ENCODE measurements at regions not wholly inside any gene's neighbourhood (a gene's known extent, or its start where the extent isn't known, plus 50 kb on each side); places are given as distances from the start of the nearest gene placed in this dataset.

DNA sequence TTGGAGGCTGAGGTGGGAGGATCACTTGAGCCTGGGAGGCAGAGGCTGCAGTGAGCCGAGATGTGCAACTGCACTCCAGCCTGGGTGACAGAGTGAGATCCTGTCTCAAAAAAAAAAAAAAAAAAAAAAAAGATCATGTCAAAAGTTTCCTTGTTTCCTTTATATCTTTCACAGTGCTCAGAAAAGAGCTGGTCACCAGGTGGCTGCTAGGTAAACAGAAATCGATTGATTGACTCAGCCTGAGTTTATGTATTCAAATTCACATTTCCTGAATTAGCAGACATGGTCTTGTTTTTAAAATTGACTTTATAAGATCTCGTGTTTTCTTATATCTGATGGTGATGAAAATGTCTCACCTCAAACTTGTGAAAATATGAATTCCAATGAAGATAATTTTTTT is 261.8 kb upstream of the FANCL start:
- DNase-seq (ENCODE audit: insufficient read length, low spot score), result no peak
- TF ChIP-seq, protein P1, sequence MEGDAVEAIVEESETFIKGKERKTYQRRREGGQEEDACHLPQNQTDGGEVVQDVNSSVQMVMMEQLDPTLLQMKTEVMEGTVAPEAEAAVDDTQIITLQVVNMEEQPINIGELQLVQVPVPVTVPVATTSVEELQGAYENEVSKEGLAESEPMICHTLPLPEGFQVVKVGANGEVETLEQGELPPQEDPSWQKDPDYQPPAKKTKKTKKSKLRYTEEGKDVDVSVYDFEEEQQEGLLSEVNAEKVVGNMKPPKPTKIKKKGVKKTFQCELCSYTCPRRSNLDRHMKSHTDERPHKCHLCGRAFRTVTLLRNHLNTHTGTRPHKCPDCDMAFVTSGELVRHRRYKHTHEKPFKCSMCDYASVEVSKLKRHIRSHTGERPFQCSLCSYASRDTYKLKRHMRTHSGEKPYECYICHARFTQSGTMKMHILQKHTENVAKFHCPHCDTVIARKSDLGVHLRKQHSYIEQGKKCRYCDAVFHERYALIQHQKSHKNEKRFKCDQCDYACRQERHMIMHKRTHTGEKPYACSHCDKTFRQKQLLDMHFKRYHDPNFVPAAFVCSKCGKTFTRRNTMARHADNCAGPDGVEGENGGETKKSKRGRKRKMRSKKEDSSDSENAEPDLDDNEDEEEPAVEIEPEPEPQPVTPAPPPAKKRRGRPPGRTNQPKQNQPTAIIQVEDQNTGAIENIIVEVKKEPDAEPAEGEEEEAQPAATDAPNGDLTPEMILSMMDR (IDR thresholded peaks at IDR 0.05; ENCODE audit: insufficient read depth, missing control alignments), result no peak
- FAIRE-seq, result no peak

DNA sequence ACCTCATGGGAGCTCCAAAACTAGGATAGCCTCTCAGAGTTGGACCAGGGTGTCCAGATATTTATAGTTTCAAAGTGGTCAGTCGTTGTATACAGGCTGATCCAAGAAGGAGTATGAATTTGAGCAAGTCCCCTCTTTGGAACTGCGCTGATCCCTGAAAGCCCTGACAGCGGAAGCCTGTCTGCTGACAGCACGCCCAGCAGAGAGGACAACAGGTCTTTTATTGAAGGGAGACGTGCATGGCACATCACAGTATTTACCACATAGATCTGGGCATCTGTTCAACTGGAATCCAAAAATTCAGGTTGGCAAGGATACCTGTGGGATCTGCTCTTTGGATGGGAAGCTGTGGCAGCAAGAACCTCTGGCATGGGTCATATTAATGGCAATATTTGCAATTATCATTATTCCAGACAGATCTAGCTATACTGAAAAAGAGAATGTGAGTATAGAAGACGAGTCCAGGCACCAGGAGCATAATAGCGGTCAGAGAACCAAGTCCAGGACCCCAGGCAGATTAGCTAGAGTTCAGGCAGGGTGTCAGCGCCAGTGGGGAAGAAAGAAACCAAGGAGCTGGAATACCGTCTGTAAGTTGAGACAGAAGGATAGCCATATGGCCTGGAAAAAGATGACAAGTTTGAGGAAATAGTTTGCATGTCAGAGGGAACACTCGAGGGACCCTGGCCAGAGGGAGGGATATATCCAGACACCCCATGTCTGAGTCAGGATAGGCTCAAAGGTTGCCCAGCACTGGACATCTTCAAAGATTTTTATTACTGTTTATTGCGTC is 260.4 kb upstream of the FANCL start:
- FAIRE-seq (no peak), DNase-seq (ENCODE audit: insufficient read length, low spot score) (no peak)
- TF ChIP-seq, protein P1 (IDR thresholded peaks at IDR 0.05; ENCODE audit: insufficient read depth, missing control alignments), result no peak

DNA sequence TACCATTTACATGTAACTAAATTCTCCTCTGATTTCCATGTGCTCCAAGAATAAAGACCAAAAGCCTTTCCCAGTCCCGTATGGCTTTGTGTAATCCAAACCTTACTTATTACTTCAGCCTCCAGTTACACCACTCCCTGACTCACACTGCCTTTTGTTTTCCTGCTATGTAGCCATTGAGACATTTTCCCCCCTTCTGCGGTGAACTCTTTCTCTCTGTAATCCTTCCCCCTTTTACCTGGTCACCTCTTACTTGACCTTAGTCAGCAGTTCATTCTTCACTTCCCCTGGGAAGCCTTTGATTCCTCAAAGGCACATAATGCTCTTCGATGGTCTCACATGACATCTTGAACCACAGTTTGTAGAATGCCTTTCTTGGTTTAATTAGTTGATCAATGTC is 256.0 kb upstream of the FANCL start:
- no peak for FAIRE-seq

DNA sequence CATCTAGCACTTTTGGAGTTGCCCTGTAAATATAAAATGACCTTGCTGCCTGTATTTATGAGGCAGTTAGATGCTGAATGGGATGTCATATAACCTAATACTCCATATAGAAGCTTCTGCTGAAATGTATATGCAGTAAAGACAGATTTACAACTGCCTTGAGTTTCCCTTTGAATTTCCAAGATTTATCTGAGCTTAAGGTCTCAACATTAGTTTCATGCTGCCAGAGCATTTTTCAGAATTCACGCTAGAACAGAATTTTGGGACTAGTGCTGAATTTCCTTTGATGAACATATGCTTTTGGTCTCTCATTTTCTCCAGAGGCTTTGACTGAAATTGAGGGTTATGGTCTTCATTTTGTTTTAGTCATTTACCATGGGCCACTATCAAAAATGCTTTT is 254.7 kb upstream of the FANCL start:
- no peak for FAIRE-seq
- no peak for DNase-seq (ENCODE audit: insufficient read length, low spot score)
- TF ChIP-seq, protein P1 (IDR thresholded peaks at IDR 0.05; ENCODE audit: insufficient read depth, missing control alignments), result no peak

More for the DNA sequence above, 256.0 kb upstream of the FANCL start:
- DNase-seq (ENCODE audit: insufficient read length, low spot score), result no peak
- TF ChIP-seq, protein P1 (IDR thresholded peaks at IDR 0.05; ENCODE audit: insufficient read depth, missing control alignments), result no peak

DNA sequence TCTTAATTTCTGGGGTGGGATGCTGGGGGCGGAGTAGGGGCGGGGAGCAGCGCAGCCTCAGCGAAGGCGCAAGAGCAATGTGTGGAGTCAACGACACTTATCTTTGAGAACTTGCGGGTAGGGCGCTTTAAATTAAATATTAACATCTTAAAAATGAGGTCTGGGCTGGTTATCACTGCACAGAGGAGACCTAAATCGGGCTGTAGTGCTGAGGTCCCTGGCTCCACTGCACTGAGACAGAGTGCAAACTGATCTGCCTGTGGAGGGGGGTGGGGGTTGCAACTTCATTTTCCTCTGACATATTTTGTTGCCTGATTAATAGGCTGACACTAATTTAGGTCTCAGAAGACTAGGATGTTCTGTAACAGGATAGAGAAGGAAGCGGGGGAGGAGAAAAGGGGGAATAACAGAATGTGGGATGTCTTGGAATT is 253.0 kb upstream of the FANCL start:
- FAIRE-seq, result no peak

DNA sequence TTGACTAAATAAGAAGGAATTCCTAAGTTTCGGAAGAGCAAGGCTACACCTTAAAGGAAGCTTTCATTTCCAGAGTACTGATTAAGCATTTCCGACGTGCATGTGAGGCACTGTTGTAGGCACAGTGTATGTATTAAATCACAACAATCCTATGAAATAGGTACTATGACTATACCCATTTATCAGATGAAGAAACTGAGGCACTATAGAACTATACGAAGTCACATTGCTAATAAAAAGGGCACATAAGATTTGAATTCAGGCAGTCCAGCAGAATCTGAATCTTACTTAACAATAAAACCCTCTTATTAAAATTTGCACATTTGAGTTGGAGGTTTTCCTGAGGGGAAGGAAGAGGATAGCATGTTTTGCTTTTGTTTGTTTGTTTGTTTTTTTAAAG is 243.5 kb upstream of the FANCL start:
- no peak for FAIRE-seq
- DNase-seq (ENCODE audit: insufficient read length, low spot score), result no peak
- TF ChIP-seq, protein P1 (IDR thresholded peaks at IDR 0.05; ENCODE audit: insufficient read depth, missing control alignments), result no peak

More for the DNA sequence above, 253.0 kb upstream of the FANCL start:
- no peak for DNase-seq (ENCODE audit: insufficient read length, low spot score)
- TF ChIP-seq, protein P1 (IDR thresholded peaks at IDR 0.05; ENCODE audit: insufficient read depth, missing control alignments), result no peak

DNA sequence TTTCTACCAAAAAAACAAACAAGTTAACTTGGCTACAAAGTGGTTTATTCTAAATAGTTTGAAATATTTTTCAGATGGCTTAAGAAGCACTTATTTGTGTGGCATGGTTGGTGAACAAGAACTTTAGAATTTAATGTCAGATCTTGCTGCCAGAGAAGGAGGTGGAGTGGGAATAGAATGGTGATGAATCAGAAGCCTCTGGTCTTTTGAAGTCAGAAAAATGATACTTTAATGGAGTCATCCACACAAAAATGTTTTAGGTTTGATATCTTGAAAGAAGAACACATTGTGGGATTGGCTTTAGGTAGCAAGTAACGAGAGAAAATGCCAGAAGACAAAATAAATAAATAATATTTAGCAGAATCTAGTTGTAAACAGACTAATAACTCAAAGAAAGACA is 243.1 kb upstream of the FANCL start:
- TF ChIP-seq, protein P1 (IDR thresholded peaks at IDR 0.05; ENCODE audit: insufficient read depth, missing control alignments), result no peak
- FAIRE-seq, result no peak
- DNase-seq (ENCODE audit: insufficient read length, low spot score), result no peak
